Left lobe of liver (tissue), 2 donors: ENCODE measurements at regions not wholly inside any gene's neighbourhood (a gene's known extent, or its start where the extent isn't known, plus 50 kb on each side); places are given as distances from the start of the nearest gene placed in this dataset.

Source experiments
- ATAC-seq: fragments of 200-7000 bp; cut with Tn5 transposase; one replicate; pipeline ENCODE4 v1.9.1; 2020; ENCODE audit warnings: mild to moderate bottlenecking, moderate library complexity
- DNase-seq: peaks from one replicate; pipeline ENCODE4 v3.0.0-alpha.2; 2020; ENCODE audit warnings: low spot score
- donor health status: DM: no; HTN: no; CAD: no; lungs with moderate emphysema.
- donor health status: DM: no; HTN: yes; CAD: no.

GRCh38 chr9:103999375-104000062 is 94.6 kb upstream of the SMC2 start:
- no peak for ATAC-seq
- DNase-seq, result no peak

- no peak for ATAC-seq
These were observed 84.3 kb upstream of the SMC2 start for GRCh38 chr9:104009826-104010225.

GRCh38 chr9:104022083-104022482 is 72.0 kb upstream of the SMC2 start:
- DNase-seq (no peak), ATAC-seq (no peak)

More at GRCh38 chr9:104009826-104010225, 84.3 kb upstream of the SMC2 start:
- no peak for DNase-seq

GRCh38 chr9:104025104-104025503 is 69.0 kb upstream of the SMC2 start:
- DNase-seq, result no peak

GRCh38 chr9:104025945-104026344 is 68.2 kb upstream of the SMC2 start:
- no peak for DNase-seq
- ATAC-seq, result no peak

More at GRCh38 chr9:104025104-104025503, 69.0 kb upstream of the SMC2 start:
- no peak for ATAC-seq

GRCh38 chr9:104027295-104027694 is 66.8 kb upstream of the SMC2 start:
- ATAC-seq (no peak), DNase-seq (no peak)

GRCh38 chr9:104028827-104029226 is 65.3 kb upstream of the SMC2 start:
- DNase-seq, result no peak
- no peak for ATAC-seq
